Ureter (tissue), 1 donor: ENCODE measurements at regions not wholly inside any gene's neighbourhood (a gene's known extent, or its start where the extent isn't known, plus 50 kb on each side); places are given as distances from the start of the nearest gene placed in this dataset.

Experiments
- DNase-seq: peaks from one replicate; pipeline ENCODE4 v3.0.0-alpha.2; 2020; ENCODE audit warnings: low spot score
- donor health status: DM: yes; HTN: yes; CAD: no.

GRCh38 chr7:42617806-42618457, 293.9 kb downstream of the C7orf25 start:
- no peak for DNase-seq

GRCh38 chr7:42617071-42617765, 294.7 kb downstream of the C7orf25 start:
- DNase-seq = no peak

DNA sequence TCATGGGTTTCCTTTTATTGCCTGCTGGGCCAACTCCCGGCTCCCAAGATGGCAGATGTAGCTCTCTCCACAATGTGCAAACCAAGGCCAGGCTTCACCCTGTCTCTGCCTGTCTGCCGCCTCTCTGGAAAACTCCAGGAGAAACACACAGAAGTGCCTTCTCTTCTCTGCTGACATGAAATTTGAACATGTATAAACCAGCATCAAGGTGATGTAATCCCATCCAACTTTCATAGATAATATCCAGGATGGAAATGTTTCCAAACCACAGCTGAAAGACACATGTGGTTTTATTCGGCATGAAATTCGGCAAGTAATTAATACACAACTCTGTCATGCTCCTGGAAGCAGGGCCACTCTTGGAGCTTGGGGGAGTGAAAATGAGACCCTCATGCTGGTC, 297.2 kb downstream of the C7orf25 start:
- DNase-seq = no peak

- no peak for DNase-seq
Observed at GRCh38 chr7:42611961-42612360, 299.9 kb downstream of the C7orf25 start.

GRCh38 chr7:42611289-42611928, 300.5 kb downstream of the C7orf25 start:
- DNase-seq = no peak

DNA sequence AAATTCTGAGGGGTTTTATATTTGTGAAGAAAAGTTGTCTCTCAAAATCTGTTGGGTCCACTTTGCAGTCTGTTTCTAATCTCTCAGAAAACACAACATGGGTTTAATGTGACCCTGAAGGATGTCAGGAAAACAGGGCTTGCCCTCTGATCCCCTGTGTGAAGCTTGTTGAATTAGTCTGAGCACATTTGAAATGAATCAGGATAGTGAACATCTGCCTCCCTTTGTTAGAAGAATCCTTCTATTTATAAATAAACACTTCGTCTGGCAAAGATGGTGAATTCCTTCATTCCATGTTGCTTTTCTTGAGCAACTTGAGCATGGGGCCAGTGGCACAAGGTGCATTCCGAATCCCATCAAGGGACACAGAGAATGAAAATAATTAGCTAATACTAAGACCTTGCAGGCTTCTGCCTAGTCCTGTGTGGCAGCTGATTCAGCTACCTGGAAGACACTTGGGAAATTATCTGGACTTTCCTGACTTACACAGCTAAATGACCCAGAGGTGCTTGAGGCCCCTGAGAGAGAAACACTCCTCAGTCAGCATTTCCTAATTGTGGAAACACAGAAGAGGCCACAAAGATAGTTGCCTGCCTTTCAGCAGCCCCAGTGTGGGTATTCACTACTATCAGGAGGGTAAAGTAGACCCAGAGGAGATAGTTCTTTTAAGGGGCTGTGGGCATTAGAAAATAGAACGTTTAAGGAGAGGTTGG, 305.5 kb downstream of the C7orf25 start:
- no peak for DNase-seq

GRCh38 chr7:42605406-42606192, 306.3 kb downstream of the C7orf25 start:
- DNase-seq = no peak

- no peak for DNase-seq
Observed at GRCh38 chr7:42603496-42603895, 308.4 kb downstream of the C7orf25 start.

GRCh38 chr7:42597300-42597699, 314.6 kb downstream of the C7orf25 start:
- DNase-seq = no peak

DNA sequence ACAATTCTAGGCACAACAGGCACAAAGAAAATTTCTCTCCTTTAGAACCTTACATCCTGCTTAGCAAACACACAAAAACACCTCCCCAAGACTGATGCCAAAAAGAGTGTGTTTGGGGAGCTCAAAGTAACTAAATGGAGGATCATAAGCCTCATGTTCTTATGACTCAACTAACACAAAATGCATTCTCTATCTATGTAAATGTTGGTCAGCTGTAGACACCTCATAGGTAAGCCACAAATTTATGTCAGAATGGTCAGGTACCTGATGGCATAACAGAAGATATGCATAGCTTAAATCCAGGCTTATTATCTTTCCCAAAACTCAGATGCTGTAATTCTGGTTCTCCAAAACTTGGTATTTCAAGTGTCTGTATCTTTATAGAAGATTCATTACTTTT, 315.1 kb downstream of the C7orf25 start:
- DNase-seq = no peak

GRCh38 chr7:42593860-42594259, 318.0 kb downstream of the C7orf25 start:
- no peak for DNase-seq

- DNase-seq = no peak
Observed at GRCh38 chr7:42590771-42591310, 321.0 kb downstream of the C7orf25 start.

GRCh38 chr7:42588876-42589275, 323.0 kb downstream of the C7orf25 start:
- DNase-seq = no peak

DNA sequence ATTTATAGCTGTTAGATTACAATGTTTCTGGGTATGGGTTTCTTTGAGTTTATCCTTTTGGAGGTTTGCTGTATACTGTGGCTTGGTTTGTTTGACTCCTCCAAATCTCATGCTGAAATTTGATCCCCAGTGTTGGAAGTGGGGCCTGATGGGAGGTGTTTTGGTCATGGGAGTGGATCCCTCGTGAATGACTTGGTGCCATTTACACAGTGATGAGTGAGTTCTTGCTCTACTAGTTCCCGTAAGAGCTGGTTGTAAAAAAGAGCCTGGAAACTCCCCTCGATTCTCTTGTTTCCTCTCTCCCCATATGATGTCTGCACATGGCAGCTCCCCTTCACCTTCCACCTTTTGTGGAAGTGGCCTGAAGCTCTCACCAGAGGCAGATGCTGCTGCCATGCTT, 324.1 kb downstream of the C7orf25 start:
- DNase-seq = no peak

GRCh38 chr7:42580061-42580460, 331.8 kb downstream of the C7orf25 start:
- no peak for DNase-seq

DNA sequence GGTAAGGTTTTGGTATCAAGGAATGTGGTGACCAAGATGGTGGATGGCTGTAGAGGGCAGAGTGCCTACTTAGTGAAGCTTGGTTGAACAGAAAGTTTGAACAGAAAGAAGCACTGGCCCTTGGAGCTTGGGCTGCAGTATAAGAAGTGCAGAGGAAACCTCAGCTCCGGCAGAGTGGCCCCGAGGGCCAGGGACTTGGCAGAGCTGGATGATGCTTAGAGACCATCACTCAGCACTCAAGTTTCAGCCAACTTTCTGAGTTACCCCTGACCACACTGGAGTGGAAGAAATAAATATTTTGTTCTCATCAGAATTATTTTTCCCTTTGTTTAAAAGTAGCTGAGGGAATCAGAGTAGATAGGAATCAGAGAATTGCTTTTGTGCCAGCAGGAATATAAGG, 336.7 kb downstream of the C7orf25 start:
- DNase-seq = no peak

DNA sequence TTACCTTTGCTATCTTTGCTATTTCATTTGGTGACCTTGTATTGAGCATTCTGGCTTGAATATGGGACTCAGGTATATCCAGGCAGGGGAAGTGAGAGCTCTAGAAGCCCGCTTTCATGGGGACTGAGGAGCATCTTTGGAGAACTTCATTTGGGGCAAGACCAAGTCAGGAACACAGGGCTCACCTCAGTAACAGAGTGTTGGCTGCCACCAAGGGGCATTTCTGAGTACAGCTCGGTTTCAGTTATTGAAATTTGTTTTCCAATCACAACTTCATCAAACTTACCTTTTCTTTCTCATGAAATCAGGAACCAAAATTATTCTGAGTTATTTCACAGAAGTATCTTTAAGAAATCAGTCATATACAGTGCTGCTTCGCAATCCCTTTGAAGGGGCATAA, 337.2 kb downstream of the C7orf25 start:
- no peak for DNase-seq

GRCh38 chr7:42573881-42574672, 337.1 kb upstream of the GLI3 start:
- DNase-seq = no peak

- no peak for DNase-seq
Observed at GRCh38 chr7:42572561-42572960, 335.6 kb upstream of the GLI3 start.

DNA sequence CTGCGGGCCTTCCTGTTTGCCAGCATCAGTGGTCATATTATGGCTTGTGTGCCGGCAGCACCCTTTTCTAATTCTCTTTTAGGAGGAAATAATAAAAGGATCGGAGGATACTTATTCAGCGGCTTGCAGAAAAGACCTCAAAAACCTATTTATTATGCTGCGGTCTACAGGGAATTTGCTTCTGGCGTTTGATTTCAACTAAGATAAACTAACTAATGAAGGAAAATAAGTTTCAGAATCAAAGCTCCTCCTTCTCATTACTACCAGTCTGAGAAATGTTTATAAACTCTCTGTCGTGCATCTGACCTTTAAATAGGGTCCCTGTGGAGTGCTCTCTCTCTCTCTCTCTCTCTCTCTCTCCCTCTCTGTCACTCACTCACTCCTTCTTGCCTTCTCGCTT, 335.0 kb upstream of the GLI3 start:
- DNase-seq = no peak

GRCh38 chr7:42570944-42571343, 333.9 kb upstream of the GLI3 start:
- DNase-seq = no peak
